ENCODE measurements at regions not wholly inside any gene's neighbourhood (a gene's known extent, or its start where the extent isn't known, plus 50 kb on each side); places are given as distances from the start of the nearest gene placed in this dataset.

GRCh38 chr11:130765406-130765805 lies 150.9 kb downstream of the SNX19 start:
- Histone ChIP-seq H3K4me3 (no peak overlapping the region), H3K9me3 (no peaks in the 10 kb centered on the region), H3K27ac (no peak overlapping the region), H3K36me3 (no peaks in the 10 kb centered on the region), H3K4me1 (no peaks in the 10 kb centered on the region), H3K27me3 (no peaks in the 10 kb centered on the region)
- DNase-seq, result no peak
- intact Hi-C loops (cut with DNase I), result no loop called here
- no peak for TF ChIP-seq CTCF (IDR thresholded peaks at IDR 0.05)
- ATAC-seq, result no peak

- Histone ChIP-seq H3K4me1 (no peaks in the 10 kb centered on the region), H3K36me3 (no peaks in the 10 kb centered on the region), H3K27ac (no peak overlapping the region), H3K9me3 (no peaks in the 10 kb centered on the region), H3K27me3 (no peaks in the 10 kb centered on the region), H3K4me3 (no peak overlapping the region)
- intact Hi-C loops (cut with DNase I), result no loop called here
- no peak for ATAC-seq
- DNase-seq, result no peak
- no peak for TF ChIP-seq CTCF (IDR thresholded peaks at IDR 0.05)
Observed at GRCh38 chr11:130765951-130766649, 150.2 kb downstream of the SNX19 start.

GRCh38 chr11:130766650-130767565 lies 149.4 kb downstream of the SNX19 start:
- no peak overlapping the region for H3K27ac ChIP-seq
- H3K4me1 ChIP-seq, result no peaks in the 10 kb centered on the region
- no peaks in the 10 kb centered on the region for H3K9me3 ChIP-seq
- ATAC-seq (no peak), DNase-seq (no peak)
- intact Hi-C loops (cut with DNase I), result no loop called here
- no peaks in the 10 kb centered on the region for H3K27me3 ChIP-seq
- TF ChIP-seq CTCF (IDR thresholded peaks at IDR 0.05), result no peak
- H3K36me3 ChIP-seq, result no peaks in the 10 kb centered on the region
- H3K4me3 ChIP-seq, result no peak overlapping the region

GRCh38 chr11:130769782-130770535 lies 146.3 kb downstream of the SNX19 start:
- ATAC-seq (no peak), DNase-seq (no peak)
- no peaks in the 10 kb centered on the region for H3K9me3 ChIP-seq
- no peaks in the 10 kb centered on the region for H3K4me1 ChIP-seq
- no peak overlapping the region for H3K4me3 ChIP-seq
- no peaks in the 10 kb centered on the region for H3K27me3 ChIP-seq
- no peaks in the 10 kb centered on the region for H3K36me3 ChIP-seq
- intact Hi-C loops (cut with DNase I), result no loop called here
- no peak overlapping the region for H3K27ac ChIP-seq
- TF ChIP-seq CTCF (IDR thresholded peaks at IDR 0.05), result no peak

- no peak for TF ChIP-seq CTCF (IDR thresholded peaks at IDR 0.05)
- H3K9me3 ChIP-seq, result no peaks in the 10 kb centered on the region
- H3K4me1 ChIP-seq, result no peaks in the 10 kb centered on the region
- H3K27me3 ChIP-seq, result no peaks in the 10 kb centered on the region
- ATAC-seq (no peak), DNase-seq (no peak)
- H3K36me3 ChIP-seq, result no peaks in the 10 kb centered on the region
- no peak overlapping the region for H3K27ac ChIP-seq
- H3K4me3 ChIP-seq, result no peak overlapping the region
- intact Hi-C loops (cut with DNase I), result no loop called here
Observed at GRCh38 chr11:130771708-130772107, 144.6 kb downstream of the SNX19 start.
